PC-3 (cell line): ENCODE measurements at regions not wholly inside any gene's neighbourhood (a gene's known extent, or its start where the extent isn't known, plus 50 kb on each side); places are given as distances from the start of the nearest gene placed in this dataset.

Source experiments
- ATAC-seq: fragments of 200-7000 bp; cut with Tn5 transposase; 2 replicates; pipeline ENCODE4 v1.9.1; 2020; ENCODE audit warnings: mild to moderate bottlenecking, moderate library complexity
- BruUV-seq: library from RNA; stranded (reverse); fragments of 400-500 nt; replicated peaks from 2 replicates; lab custom pipeline; 2021; lab: Mats Ljungman, UMichigan
- CTCF ChIA-PET: fragments of 300-600 bp; sonication (Branson Sonifier 250); formaldehyde crosslinking; loops from one replicate; lab custom pipeline; 2022; ENCODE audit warnings: antibody characterized with exemption; lab: Charles Lee
- POLR2A ChIA-PET: fragments of 300-600 bp; sonication (Branson Sonifier 250); formaldehyde crosslinking; loops from one replicate; lab custom pipeline; 2022; ENCODE audit warnings: antibody characterized with exemption; ENCODE audit not compliant: unreplicated experiment; lab: Charles Lee
- DNase-seq: peaks from one replicate; pipeline ENCODE4 v3.0.0-alpha.2; 2015
- H2AFZ ChIP-seq: fragments of 300-600 bp; sonication (generic); 2 replicates; pipeline ENCODE4 v1.6.0; 2016; ENCODE audit warnings: antibody characterized with exemption, low read length
- H3F3A ChIP-seq: fragments of 300-600 bp; sonication (generic); one replicate; pipeline ENCODE4 v1.6.0; 2017; ENCODE audit warnings: antibody characterized with exemption, low read length, control low read depth, mild to moderate bottlenecking; ENCODE audit not compliant: unreplicated experiment
- H3K27ac ChIP-seq: fragments of 300-600 bp; sonication (generic); 2 replicates; pipeline ENCODE4 v1.5.1; 2016; ENCODE audit warnings: mild to moderate bottlenecking, low read length
- H3K27me3 ChIP-seq: fragments of 300-600 bp; sonication (generic); 2 replicates; pipeline ENCODE4 v1.6.1; 2016; ENCODE audit warnings: low read length, mixed read lengths
- H3K36me3 ChIP-seq: fragments of 300-600 bp; sonication (generic); 2 replicates; pipeline ENCODE4 v1.6.1; 2016; ENCODE audit warnings: low read depth, mixed run types, low read length, mixed read lengths
- H3K4me1 ChIP-seq: fragments of 300-600 bp; sonication (generic); 2 replicates; pipeline ENCODE4 v1.5.1; 2016; ENCODE audit warnings: low read length; ENCODE audit not compliant: insufficient read depth
- H3K4me2 ChIP-seq: fragments of 300-600 bp; sonication (generic); 2 replicates; pipeline ENCODE4 v1.6.0; 2016; ENCODE audit warnings: low read length
- H3K4me3 ChIP-seq: fragments of 300-600 bp; sonication (generic); 2 replicates; pipeline ENCODE4 v1.5.1; 2016; ENCODE audit warnings: mild to moderate bottlenecking, low read length, mixed read lengths
- H3K79me2 ChIP-seq: fragments of 300-600 bp; sonication (generic); 2 replicates; pipeline ENCODE4 v1.6.1; 2017; ENCODE audit warnings: low read length, mixed read lengths
- H3K9ac ChIP-seq: fragments of 300-600 bp; sonication (generic); 2 replicates; pipeline ENCODE4 v1.6.0; 2016; ENCODE audit warnings: mild to moderate bottlenecking, low read length
- H3K9me2 ChIP-seq: fragments of 300-600 bp; sonication (generic); replicated peaks from 2 replicates; pipeline ENCODE4 v1.6.1; 2016; ENCODE audit warnings: mixed run types, low read length, mixed read lengths
- H3K9me3 ChIP-seq: fragments of 300-600 bp; sonication (generic); 2 replicates; pipeline ENCODE4 v1.6.1; 2016; ENCODE audit warnings: low read length, mixed read lengths
- H4K20me1 ChIP-seq: fragments of 300-600 bp; sonication (generic); 2 replicates; pipeline ENCODE4 v1.6.1; 2016; ENCODE audit warnings: low read length, mixed read lengths
- EZH2 ChIP-seq: fragments of 300-600 bp; sonication (generic); IDR thresholded peaks from one replicate; pipeline ENCODE4 v1.6.1; 2017; ENCODE audit warnings: antibody characterized with exemption, mild to moderate bottlenecking, low read length; ENCODE audit not compliant: unreplicated experiment
- EZH2phosphoT487 ChIP-seq: fragments of 300-600 bp; sonication (generic); IDR thresholded peaks from 2 replicates; pipeline ENCODE4 v1.6.1; 2018; ENCODE audit warnings: mild to moderate bottlenecking, antibody characterized with exemption, low read length, borderline replicate concordance
- intact Hi-C: fragments of 100-400 bp; cut with micrococcal nuclease; formaldehyde crosslinking; loops from 2 replicates; pipeline ENCODE4 v1.9.0; 2023
- TF ChIP-seq, protein P1 (sequence below): fragments of 300-600 bp; sonication (generic); conservative IDR thresholded peaks from 2 replicates; pipeline ENCODE4 v1.5.1; 2017; ENCODE audit warnings: antibody characterized with exemption, low read depth, mild to moderate bottlenecking, low read length

DNA sequence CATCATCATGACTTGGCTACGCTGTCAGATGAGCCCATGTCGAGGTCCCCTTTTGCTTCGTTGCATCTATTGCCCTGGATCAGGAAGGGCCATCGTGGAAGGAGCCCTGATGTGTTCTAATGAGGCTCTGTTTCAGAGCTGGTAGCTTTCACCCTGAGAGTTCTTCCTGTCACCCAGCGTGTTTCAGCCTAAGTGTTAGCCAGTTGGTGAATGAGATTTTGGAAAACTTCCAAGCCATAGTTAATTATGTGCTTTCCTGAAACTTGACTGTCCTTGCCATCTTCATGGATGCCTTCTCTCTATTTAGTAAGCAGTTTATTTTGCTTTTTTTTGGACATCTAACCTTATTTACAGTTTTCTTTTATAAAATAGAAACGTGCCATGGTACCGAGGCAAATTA is 1695.4 kb upstream of the WWC1 start:
- CTCF ChIA-PET, result no interaction called here
- POLR2A ChIA-PET, result no interaction called here
- H3K36me3 ChIP-seq, result no peaks in the 10 kb centered on the region
- DNase-seq, result no peak
- H3K4me2 ChIP-seq, result no peak overlapping the region
- no peak for ATAC-seq
- no peaks in the 10 kb centered on the region for H3K9me3 ChIP-seq
- no peaks in the 10 kb centered on the region for H3F3A ChIP-seq
- H3K27ac ChIP-seq, result no peak overlapping the region
- intact Hi-C loops, result no loop called here
- H4K20me1 ChIP-seq, result no peaks in the 10 kb centered on the region
- no peaks in the 10 kb centered on the region for H3K4me1 ChIP-seq
- H2AFZ ChIP-seq, result no peak overlapping the region
- no peaks in the 10 kb centered on the region for H3K79me2 ChIP-seq
- no peaks in the 10 kb centered on the region for H3K9me2 ChIP-seq
- BruUV-seq, result no TSS peak
- no peaks in the 10 kb centered on the region for H3K27me3 ChIP-seq
- H3K4me3 ChIP-seq, result no peak overlapping the region
- TF ChIP-seq EZH2phosphoT487 (no peak), EZH2 (no peak)
- TF ChIP-seq, protein P1, sequence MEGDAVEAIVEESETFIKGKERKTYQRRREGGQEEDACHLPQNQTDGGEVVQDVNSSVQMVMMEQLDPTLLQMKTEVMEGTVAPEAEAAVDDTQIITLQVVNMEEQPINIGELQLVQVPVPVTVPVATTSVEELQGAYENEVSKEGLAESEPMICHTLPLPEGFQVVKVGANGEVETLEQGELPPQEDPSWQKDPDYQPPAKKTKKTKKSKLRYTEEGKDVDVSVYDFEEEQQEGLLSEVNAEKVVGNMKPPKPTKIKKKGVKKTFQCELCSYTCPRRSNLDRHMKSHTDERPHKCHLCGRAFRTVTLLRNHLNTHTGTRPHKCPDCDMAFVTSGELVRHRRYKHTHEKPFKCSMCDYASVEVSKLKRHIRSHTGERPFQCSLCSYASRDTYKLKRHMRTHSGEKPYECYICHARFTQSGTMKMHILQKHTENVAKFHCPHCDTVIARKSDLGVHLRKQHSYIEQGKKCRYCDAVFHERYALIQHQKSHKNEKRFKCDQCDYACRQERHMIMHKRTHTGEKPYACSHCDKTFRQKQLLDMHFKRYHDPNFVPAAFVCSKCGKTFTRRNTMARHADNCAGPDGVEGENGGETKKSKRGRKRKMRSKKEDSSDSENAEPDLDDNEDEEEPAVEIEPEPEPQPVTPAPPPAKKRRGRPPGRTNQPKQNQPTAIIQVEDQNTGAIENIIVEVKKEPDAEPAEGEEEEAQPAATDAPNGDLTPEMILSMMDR, result no peak
- no peak overlapping the region for H3K9ac ChIP-seq

GRCh38 chr5:166602271-166602670 is 1689.2 kb upstream of the WWC1 start:
- Histone ChIP-seq H3K9ac (no peak overlapping the region), H2AFZ (no peak overlapping the region), H3K4me1 (no peaks in the 10 kb centered on the region), H3K36me3 (no peaks in the 10 kb centered on the region), H3K4me2 (no peak overlapping the region), H3F3A (no peaks in the 10 kb centered on the region), H3K9me2 (no peaks in the 10 kb centered on the region), H3K27ac (no peak overlapping the region), H3K79me2 (no peaks in the 10 kb centered on the region), H3K9me3 (no peaks in the 10 kb centered on the region), H3K27me3 (no peaks in the 10 kb centered on the region), H3K4me3 (no peak overlapping the region), H4K20me1 (no peaks in the 10 kb centered on the region)
- intact Hi-C loops, result no loop called here
- POLR2A ChIA-PET, result no interaction called here
- no TSS peak for BruUV-seq
- ATAC-seq (no peak), DNase-seq (no peak)
- TF ChIP-seq EZH2 (no peak), EZH2phosphoT487 (no peak)
- TF ChIP-seq, protein P1, result no peak
- CTCF ChIA-PET, result no interaction called here

GRCh38 chr5:166617507-166617906 is 1673.9 kb upstream of the WWC1 start:
- peaks cover 16% of the 10 kb centered on the region; the same call in 1 of the 2 replicates for H3K9me3 ChIP-seq

More at GRCh38 chr5:166617507-166617906, 1673.9 kb upstream of the WWC1 start:
- intact Hi-C loops, result no loop called here
- H3F3A ChIP-seq, result no peaks in the 10 kb centered on the region
- H3K4me1 ChIP-seq, result no peaks in the 10 kb centered on the region
- no peaks in the 10 kb centered on the region for H3K9me2 ChIP-seq
- H3K4me2 ChIP-seq, result no peak overlapping the region
- no peaks in the 10 kb centered on the region for H3K27me3 ChIP-seq
- POLR2A ChIA-PET, result no interaction called here
- no peaks in the 10 kb centered on the region for H3K36me3 ChIP-seq
- BruUV-seq, result no TSS peak
- H3K27ac ChIP-seq, result no peak overlapping the region
- no peak overlapping the region for H3K9ac ChIP-seq
- H2AFZ ChIP-seq, result no peak overlapping the region
- CTCF ChIA-PET, result no interaction called here
- no peak overlapping the region for H3K4me3 ChIP-seq
- H3K79me2 ChIP-seq, result no peaks in the 10 kb centered on the region
- TF ChIP-seq, protein P1, result no peak
- TF ChIP-seq EZH2phosphoT487, result no peak
- ATAC-seq, result no peak
- no peaks in the 10 kb centered on the region for H4K20me1 ChIP-seq
- no peak for DNase-seq
